Urothelium cell line (cell line): ENCODE measurements at regions not wholly inside any gene's neighbourhood (a gene's known extent, or its start where the extent isn't known, plus 50 kb on each side); places are given as distances from the start of the nearest gene placed in this dataset.
"Not testable (repeated sequence)": the region's sequence is repeated elsewhere in the genome, so short reads cannot be mapped to it uniquely, and the experiment has no call there.

Experiments used
- DNase-seq: peaks from one replicate; pipeline ENCODE4 v3.0.0; 2011; ENCODE audit warnings: low spot score, mixed read lengths
- FAIRE-seq: peaks from 2 replicates; lab custom pipeline; 2011; peaks lifted over from hg19 to GRCh38; lab: Jason Lieb, UNC

DNA sequence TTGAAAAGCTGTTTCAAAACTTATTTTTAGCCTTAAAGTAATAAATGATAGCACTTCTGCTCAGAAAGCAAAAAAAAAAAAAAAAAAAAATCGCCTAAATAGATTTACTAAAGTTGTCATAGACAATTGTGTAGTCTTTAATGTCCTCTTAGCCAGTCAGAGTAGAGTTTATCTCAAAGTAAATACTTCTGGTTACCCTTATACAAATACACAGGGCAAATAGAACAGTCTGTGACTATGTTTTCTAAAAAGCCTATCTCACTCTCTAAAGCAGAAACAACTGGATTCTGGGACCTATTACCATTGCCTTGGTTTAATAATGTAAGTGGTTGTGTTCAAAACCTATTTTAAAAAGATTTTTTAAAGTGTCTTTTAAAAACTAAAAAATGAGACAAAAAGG is 156.2 kb upstream of the THSD7A start:
- no peak for FAIRE-seq
- DNase-seq, result no peak

- no peak for FAIRE-seq
- DNase-seq, result no peak
Measured at GRCh38 chr7:12002428-12002827, 170.4 kb upstream of the THSD7A start.

GRCh38 chr7:12004581-12004980 is 172.6 kb upstream of the THSD7A start:
- no peak for FAIRE-seq
- no peak for DNase-seq

DNA sequence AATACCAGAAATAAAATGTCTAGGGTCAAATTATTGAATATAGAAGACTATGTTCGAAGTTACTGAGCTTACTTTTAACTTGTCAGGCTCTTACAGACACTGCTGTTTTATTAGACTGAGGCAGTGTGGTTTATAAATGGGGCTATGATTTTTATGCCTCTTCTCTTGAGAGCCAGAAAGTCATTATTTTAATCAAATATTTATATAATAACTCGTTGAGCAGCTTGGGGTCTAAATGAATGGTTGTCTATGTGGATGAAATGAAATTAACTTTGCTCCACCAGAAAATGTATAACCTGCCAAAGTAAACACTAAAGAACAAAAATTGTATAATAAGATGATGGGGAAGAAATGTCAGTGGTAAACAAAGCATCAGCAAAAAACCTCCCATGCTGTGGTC is 175.6 kb upstream of the THSD7A start:
- no peak for FAIRE-seq

DNA sequence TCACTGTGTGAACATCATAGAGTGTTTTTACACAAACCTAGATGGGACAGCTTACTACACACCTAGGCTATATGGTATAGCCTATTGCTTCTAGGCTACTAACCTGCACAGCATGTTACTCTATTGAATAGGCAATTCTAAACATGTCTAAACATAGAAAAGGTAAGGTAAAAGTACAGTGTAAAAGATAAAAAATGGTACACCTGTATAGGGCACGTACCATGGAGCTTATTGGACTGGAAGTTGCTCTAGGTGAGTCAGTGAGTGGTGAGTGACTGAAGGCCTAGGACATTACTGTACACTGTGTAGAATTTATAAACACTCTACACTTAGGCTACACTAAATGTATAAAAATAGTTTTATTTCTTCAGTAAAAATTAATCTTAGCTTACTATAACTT is 182.0 kb upstream of the THSD7A start:
- DNase-seq, result no peak
- FAIRE-seq, result no peak

More for the DNA sequence above, 175.6 kb upstream of the THSD7A start:
- no peak for DNase-seq

DNA sequence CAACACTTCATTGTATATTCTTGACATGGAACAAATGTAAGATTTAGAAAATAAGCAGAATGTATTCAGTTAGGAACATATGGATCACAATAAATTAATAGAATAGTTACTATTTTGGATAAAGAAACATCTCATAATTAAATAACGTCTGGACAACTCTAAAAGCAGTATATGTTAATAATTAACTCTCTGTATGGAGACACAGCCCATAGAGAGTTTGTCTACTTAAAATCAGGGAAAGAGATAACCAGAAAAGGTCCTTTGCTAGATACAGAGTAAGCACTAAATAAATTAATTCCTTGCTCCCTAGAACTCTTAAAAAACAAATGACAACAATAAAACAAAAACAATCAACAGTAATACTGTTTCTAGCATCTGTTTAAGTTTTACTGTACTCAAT is 184.4 kb upstream of the THSD7A start:
- FAIRE-seq, result no peak
- DNase-seq, result no peak

- FAIRE-seq, result no peak
- no peak for DNase-seq
Measured at GRCh38 chr7:12017046-12017445, 185.0 kb upstream of the THSD7A start.

DNA sequence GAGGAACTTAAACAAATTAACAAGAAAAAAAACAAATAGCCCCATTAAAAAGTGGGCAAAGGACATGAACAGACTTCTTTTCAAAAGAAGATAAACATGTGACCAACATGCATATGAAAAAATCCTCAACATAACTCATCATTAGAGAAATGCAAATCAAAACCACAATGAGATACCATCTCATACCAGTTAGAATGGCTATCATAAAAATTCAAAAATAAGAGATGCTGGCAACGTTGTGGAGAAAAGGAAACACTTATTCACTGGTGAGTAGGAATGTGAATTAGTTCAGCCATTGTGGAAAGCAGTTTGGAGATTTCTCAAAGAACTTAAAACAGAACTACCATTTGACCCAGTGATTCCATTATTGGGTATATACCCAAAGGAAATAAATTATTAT is 189.1 kb upstream of the TMEM106B start:
- FAIRE-seq, DNase-seq: not testable (repeated sequence)

DNA sequence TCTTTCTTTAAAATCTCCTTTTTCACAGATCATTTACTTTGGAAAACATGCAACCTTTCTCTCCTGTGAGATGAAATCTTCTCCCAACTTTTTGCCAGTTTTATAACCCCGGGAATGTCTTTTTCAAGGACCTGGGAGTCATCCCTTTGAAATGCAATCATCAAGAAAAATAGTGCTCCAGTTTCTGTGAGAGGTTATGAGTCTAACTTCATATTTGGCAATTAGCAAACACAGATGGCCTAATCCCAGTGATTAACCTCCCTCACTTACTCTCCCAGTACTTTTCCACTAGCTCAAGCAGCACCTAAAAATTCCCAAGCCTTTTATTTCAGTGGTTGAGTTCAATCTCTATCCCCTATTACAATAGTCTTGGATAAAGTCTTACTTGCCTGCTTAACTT is 185.8 kb upstream of the TMEM106B start:
- FAIRE-seq, result no peak
- no peak for DNase-seq

DNA sequence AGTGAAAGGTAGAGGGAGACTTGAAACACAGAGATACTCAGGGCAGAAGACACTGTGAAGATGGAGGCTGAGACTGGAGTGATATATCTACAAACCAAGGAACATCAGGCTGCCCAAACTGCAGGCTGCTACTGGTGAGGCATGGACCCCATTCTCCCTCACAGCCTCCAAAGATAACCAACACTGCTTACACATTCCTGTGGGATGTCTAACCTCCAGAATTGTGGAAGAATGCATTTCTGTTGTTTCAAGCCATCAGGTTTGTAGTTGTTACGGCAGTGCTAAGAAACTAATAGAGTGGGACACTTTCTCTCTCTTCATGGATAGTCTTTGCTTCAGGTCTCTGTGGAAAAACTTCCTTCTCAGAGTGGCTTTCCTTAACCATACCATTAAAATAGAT is 182.6 kb upstream of the TMEM106B start:
- FAIRE-seq, result no peak
- DNase-seq, result no peak

GRCh38 chr7:12030116-12030515 is 181.0 kb upstream of the TMEM106B start:
- peak; percentile 7 for DNase-seq
- FAIRE-seq, result no peak

GRCh38 chr7:12031186-12031585 is 179.9 kb upstream of the TMEM106B start:
- no peak for DNase-seq
- FAIRE-seq, result no peak

- DNase-seq (peak; percentile 47), FAIRE-seq (no peak)
Measured at GRCh38 chr7:12031638-12032037, 179.5 kb upstream of the TMEM106B start.

DNA sequence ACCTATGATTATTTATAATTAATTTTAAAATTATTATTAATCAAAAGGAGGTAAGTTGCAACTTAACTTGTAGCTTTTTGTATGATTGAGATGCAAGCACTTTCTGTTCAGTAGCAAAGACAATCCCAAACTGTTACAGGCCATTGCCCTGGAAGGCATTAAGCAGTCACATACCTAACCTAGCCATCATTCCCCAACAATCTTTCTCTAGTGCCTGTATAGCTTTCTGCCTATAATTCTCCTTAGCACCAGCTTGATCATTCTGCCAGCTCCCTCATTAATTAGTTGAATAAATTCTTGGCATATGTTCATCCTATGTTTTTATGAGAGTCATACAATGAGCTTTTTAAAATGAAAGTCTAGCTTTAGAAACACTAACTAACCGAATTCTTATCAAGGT is 178.9 kb upstream of the TMEM106B start:
- DNase-seq (no peak), FAIRE-seq (no peak)

GRCh38 chr7:12043457-12043856 is 167.6 kb upstream of the TMEM106B start:
- DNase-seq, FAIRE-seq: not testable (repeated sequence)

DNA sequence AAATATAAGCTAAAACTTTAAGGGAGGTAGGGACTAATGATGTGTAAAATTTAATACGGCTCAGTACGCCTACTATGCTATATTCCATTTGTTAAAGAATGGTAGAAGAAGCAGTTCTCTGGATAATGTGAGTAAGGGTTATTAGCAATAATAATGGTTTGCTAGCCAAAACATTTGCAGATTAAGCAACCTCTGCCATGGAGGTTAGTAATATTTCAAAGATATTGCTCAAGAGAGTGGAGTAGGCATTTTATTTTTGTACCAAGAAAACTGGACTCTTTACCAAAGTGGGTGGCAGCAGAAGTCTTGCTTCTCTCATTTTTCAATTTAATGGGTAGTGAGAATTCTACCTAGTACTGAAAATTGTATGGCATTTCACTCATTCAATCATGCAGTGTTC is 158.9 kb upstream of the TMEM106B start:
- FAIRE-seq, result no peak
- no peak for DNase-seq

DNA sequence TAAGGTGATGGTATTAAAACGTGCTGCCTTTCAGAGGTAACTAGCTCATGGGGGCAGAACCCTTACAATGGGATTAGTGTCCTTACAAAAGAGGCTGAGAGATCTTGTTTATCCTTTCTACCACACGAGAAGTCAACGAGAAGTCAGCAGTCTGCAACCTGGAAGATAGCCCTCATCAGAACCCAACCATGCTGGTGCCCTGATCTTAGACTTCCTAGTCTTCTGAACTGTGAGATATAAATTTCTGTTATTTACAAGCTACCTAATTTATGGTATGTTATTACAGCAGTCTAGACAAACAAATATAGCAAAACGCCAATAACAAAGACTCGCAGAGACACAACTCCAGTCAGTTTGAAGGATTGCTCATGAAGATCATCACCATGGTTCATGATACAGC is 157.5 kb upstream of the TMEM106B start:
- FAIRE-seq (no peak), DNase-seq (no peak)

- no peak for DNase-seq
- no peak for FAIRE-seq
Measured at GRCh38 chr7:12054830-12055229, 156.3 kb upstream of the TMEM106B start.

GRCh38 chr7:12056381-12056780 is 154.7 kb upstream of the TMEM106B start:
- DNase-seq (no peak), FAIRE-seq (no peak)

- DNase-seq, result no peak
- no peak for FAIRE-seq
Measured at GRCh38 chr7:12056977-12057376, 154.1 kb upstream of the TMEM106B start.

GRCh38 chr7:12062062-12062461 is 149.0 kb upstream of the TMEM106B start:
- FAIRE-seq (no peak), DNase-seq (no peak)

DNA sequence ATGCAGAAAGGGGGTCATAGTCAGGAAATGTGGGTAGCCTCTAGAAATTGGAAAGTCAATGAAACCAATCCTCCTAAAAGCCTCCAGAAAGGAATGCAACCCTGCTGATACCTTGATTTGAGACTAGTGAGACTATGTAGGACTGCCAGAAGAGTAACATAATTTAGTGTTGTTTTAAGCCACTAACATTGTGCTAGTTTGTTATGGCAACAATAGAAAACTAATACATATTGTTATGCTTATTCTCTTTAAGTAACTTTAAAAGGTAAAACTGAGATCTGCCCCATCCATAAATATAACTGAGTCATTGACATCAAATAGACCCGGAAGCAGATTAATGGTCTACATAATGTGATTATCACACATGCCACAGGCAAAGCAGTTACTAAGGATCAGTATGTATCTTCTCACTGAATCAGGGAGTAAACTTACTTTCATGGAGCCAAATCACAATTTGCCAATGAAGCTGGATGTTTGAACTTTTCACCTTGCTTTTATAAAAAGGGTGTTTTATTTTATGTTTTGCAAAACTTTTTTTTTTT is 146.4 kb upstream of the TMEM106B start:
- DNase-seq (no peak), FAIRE-seq (no peak)

- no peak for DNase-seq
- FAIRE-seq, result peak; percentile 27
Measured at GRCh38 chr7:12066004-12066403, 145.1 kb upstream of the TMEM106B start.
